SK-N-SH (cell line): ENCODE measurements at regions not wholly inside any gene's neighbourhood (a gene's known extent, or its start where the extent isn't known, plus 50 kb on each side); places are given as distances from the start of the nearest gene placed in this dataset.

Source experiments
- CTCF ChIA-PET: fragments of 300-600, 350-600 bp; formaldehyde crosslinking; extraction: SDS; loops from one replicate; lab custom pipeline; 2021; lab: Yijun Ruan, JAX
- POLR2A ChIA-PET: fragments of 350-600 bp; sonication (Branson Sonifier 250); formaldehyde crosslinking; extraction: SDS; loops from one replicate; lab custom pipeline; 2020; ENCODE audit warnings: antibody characterized with exemption, inconsistent platforms; lab: Yijun Ruan, JAX
- DNase-seq: peaks from one replicate; pipeline ENCODE4 v3.0.0; 2012
- H2AFZ ChIP-seq: fragments of 200-600 bp; sonication (generic); 2 replicates; pipeline ENCODE4 v1.8.1; 2016; ENCODE audit warnings: antibody characterized with exemption, mild to moderate bottlenecking, low read depth
- H3F3A ChIP-seq: fragments of 200-600 bp; sonication (generic); replicated peaks from 2 replicates; pipeline ENCODE3; 2016; ENCODE audit warnings: antibody characterized with exemption, mild to moderate bottlenecking; ENCODE audit not compliant: insufficient read depth
- H3K27ac ChIP-seq, 2 experiments: fragments of 200-500 bp in 1 of 2; fragments of 200-600 bp in 1 of 2; sonication (Bioruptor generic) in 1 of 2; sonication (generic), shearing (Covaris generic) in 1 of 2; 2 replicates each; pipeline versions ENCODE4 v1.5.1 to v1.6.1; 2014 to 2016; ENCODE audit warnings: low read depth in 2 of 2, inconsistent platforms in 1 of 2, low read length in 1 of 2, mild to moderate bottlenecking in 1 of 2, mixed read lengths in 1 of 2
- H3K27me3 ChIP-seq: fragments of 200-600 bp; sonication (generic), shearing (Covaris generic); 2 replicates; pipeline ENCODE4 v1.6.1; 2016; ENCODE audit warnings: mixed run types; ENCODE audit not compliant: insufficient read depth
- H3K36me3 ChIP-seq, 2 experiments: fragments of 200-500 bp in 1 of 2; fragments of 200-600 bp in 1 of 2; sonication (Bioruptor generic) in 1 of 2; sonication (generic) in 1 of 2; replicated peaks in 1 of 2; 2 replicates each; pipeline versions ENCODE3 to v1.5.1; 2014 to 2016; ENCODE audit warnings: low read length in 1 of 2, mild to moderate bottlenecking in 1 of 2; ENCODE audit not compliant: insufficient read depth in 2 of 2, control insufficient read depth in 1 of 2
- H3K4me1 ChIP-seq, 2 experiments: fragments of 200-500 bp in 1 of 2; fragments of 200-600 bp in 1 of 2; sonication (Bioruptor generic) in 1 of 2; sonication (generic), shearing (Covaris generic) in 1 of 2; 2 replicates each; pipeline versions ENCODE4 v1.5.1 to v1.6.1; 2014 to 2016; ENCODE audit warnings: low read depth in 1 of 2, low read length in 1 of 2, mixed run types in 1 of 2; ENCODE audit not compliant: insufficient read depth in 2 of 2, control insufficient read depth in 1 of 2
- H3K4me2 ChIP-seq: fragments of 200-600 bp; sonication (generic), shearing (Covaris generic); 2 replicates; pipeline ENCODE4 v1.6.1; 2017; ENCODE audit warnings: mixed run types
- H3K4me3 ChIP-seq, 2 experiments: fragments of 200-500 bp in 1 of 2; fragments of 200-600 bp in 1 of 2; sonication (Bioruptor generic) in 1 of 2; sonication (generic), shearing (Covaris generic) in 1 of 2; 2 replicates each; pipeline versions ENCODE4 v1.5.1 to v1.8.1; 2014 to 2016; ENCODE audit warnings: low read depth in 2 of 2, inconsistent platforms in 1 of 2, low read length in 1 of 2, mild to moderate bottlenecking in 1 of 2, mixed read lengths in 1 of 2, moderate library complexity in 1 of 2
- H3K79me2 ChIP-seq: fragments of 200-600 bp; sonication (generic); 2 replicates; pipeline ENCODE4 v1.8.1; 2017; ENCODE audit warnings: mild to moderate bottlenecking; ENCODE audit not compliant: insufficient read depth
- H3K9ac ChIP-seq: fragments of 200-600 bp; sonication (generic); 2 replicates; pipeline ENCODE4 v1.6.1; 2017; ENCODE audit warnings: mixed run types
- H3K9me2 ChIP-seq: fragments of 200-600 bp; sonication (generic); 2 replicates; pipeline ENCODE4 v1.6.1; 2017; ENCODE audit warnings: mixed run types
- H3K9me3 ChIP-seq: fragments of 200-600 bp; sonication (generic); 2 replicates; pipeline ENCODE4 v1.6.1; 2017; ENCODE audit warnings: mixed run types, mild to moderate bottlenecking, moderate library complexity
- H4K20me1 ChIP-seq: fragments of 200-600 bp; sonication (generic); 2 replicates; pipeline ENCODE4 v1.6.1; 2017; ENCODE audit warnings: mild to moderate bottlenecking, mixed run types; ENCODE audit not compliant: insufficient read depth
- CHD2 ChIP-seq: fragments of 150-350 bp; IDR thresholded peaks from 2 replicates; pipeline ENCODE4 v1.6.1; 2018; ENCODE audit warnings: low read length; ENCODE audit not compliant: partially characterized antibody
- CTCF ChIP-seq: fragments of 200-600 bp; sonication (generic); IDR thresholded peaks from 2 replicates; pipeline ENCODE4 v1.6.1; 2017; ENCODE audit warnings: antibody characterized with exemption, mild to moderate bottlenecking, moderate library complexity
- ELF1 ChIP-seq: IDR thresholded peaks from 2 replicates; pipeline ENCODE4 v1.4.0; 2012
- EP300 ChIP-seq, 2 experiments: IDR thresholded peaks; 2 replicates each; pipeline versions ENCODE4 v1.4.0 to v1.6.1; 2012; ENCODE audit warnings: borderline replicate concordance in 1 of 2, low read depth in 1 of 2, low read length in 1 of 2
- EZH2phosphoT487 ChIP-seq: fragments of 200-600 bp; sonication (generic); IDR thresholded peaks from 2 replicates; pipeline ENCODE4 v1.6.1; 2017; ENCODE audit warnings: low read depth, mixed run types, mild to moderate bottlenecking, antibody characterized with exemption, moderate library complexity, borderline replicate concordance
- FOSL2 ChIP-seq: IDR thresholded peaks from 2 replicates; pipeline ENCODE4 v1.4.0; 2012; ENCODE audit warnings: low read depth, mild to moderate bottlenecking, moderate library complexity, borderline replicate concordance
- MXI1 ChIP-seq: IDR thresholded peaks from 2 replicates; pipeline ENCODE4 v1.6.1; 2012; ENCODE audit warnings: mild to moderate bottlenecking, low read depth, low read length, improper control_type of control experiment
- PBX3 ChIP-seq: IDR thresholded peaks from 2 replicates; pipeline ENCODE4; 2012
- POLR2AphosphoS5 ChIP-seq: IDR thresholded peaks from 2 replicates; pipeline ENCODE4 v1.6.1; 2012; ENCODE audit warnings: low read depth, low read length
- RFX5 ChIP-seq: IDR thresholded peaks from 2 replicates; pipeline ENCODE4 v1.6.1; 2012; ENCODE audit warnings: mild to moderate bottlenecking, improper control_type of control experiment, low read length
- SMC3 ChIP-seq: IDR thresholded peaks from 2 replicates; pipeline ENCODE4 v1.6.1; 2012; ENCODE audit warnings: low read depth, low read length, improper control_type of control experiment
- TEAD4 ChIP-seq: IDR thresholded peaks from 2 replicates; pipeline ENCODE4 v1.4.0; 2012; ENCODE audit warnings: mild to moderate bottlenecking, borderline replicate concordance; ENCODE audit not compliant: insufficient read depth
- YY1 ChIP-seq: IDR thresholded peaks from 2 replicates; pipeline ENCODE4 v1.4.0; 2012; ENCODE audit warnings: low read depth, mild to moderate bottlenecking
- WGBS: methylation state at CpG from one replicate; pipeline ENCODE4 v1.1.6; 2017; ENCODE audit warnings: low lambda C conversion rate; 5-methylcytosine and 5-hydroxymethylcytosine counted together
- TF ChIP-seq, protein P1 (sequence below): IDR thresholded peaks from 2 replicates; pipeline ENCODE4 v1.4.0; 2012; ENCODE audit warnings: low read depth, borderline replicate concordance

DNA sequence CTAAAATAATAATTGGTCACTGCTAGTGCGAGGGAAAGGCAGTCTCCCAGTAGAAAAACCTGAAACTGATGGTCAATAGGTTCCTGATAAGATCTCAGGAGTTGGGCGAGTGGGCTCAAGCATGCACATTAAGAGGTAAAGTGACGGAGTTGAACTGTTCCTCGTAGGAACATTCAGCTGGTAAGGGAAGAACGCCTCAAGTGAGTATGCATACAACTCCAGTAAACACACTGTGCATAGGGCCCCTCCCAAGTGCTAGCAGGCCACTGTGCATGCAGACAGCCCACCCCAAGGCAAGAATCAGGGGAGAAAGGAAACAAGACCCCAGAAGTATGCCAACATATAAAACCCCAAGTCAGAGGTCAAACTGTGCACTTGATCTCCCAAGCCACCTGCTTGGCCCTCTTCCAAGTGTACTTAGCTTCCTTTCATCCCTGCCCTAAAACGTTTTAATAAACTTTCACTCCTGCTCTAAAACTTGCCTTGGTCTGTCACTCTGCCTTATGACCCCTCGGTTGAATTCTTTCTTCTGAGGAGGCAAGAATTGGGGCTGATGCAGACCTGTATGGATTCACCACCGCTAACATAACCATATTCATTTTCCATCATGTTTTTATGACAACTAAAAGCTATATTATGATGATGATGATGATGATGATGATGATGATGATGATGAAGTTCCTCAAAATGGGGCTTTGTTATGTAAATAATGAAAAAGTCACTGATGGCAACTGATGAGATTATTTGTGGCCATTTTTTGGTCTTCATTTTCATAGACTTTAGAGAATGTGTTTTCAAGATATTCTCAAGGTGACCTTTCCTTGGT, 118.0 kb upstream of the RAB27B start:
- Histone ChIP-seq H3K9me3 (no peaks in the 10 kb centered on the region), H3K4me2 (no peak overlapping the region), H3K9ac (no peak overlapping the region), H3K27ac (no peak overlapping the region), H3F3A (peaks cover 17% of the 10 kb centered on the region), H3K36me3 (no peaks in the 10 kb centered on the region), H3K4me3 (no peak overlapping the region), H3K9me2 (no peaks in the 10 kb centered on the region), H4K20me1 (no peaks in the 10 kb centered on the region), H3K79me2 (no peaks in the 10 kb centered on the region), H3K4me1 (peaks cover 0 to 8% of the 10 kb centered on the region in 2 experiments; a peak in 2 of 4 replicates), H2AFZ (no peak overlapping the region), H3K27me3 (no peaks in the 10 kb centered on the region)
- DNase-seq, result no peak
- 81% methylated on average over 8 of the region's 8 CpGs for WGBS
- POLR2A ChIA-PET, result no interaction called here
- CTCF ChIA-PET, result no interaction called here
- TF ChIP-seq CTCF (no peak), YY1 (no peak), FOSL2 (no peak), TEAD4 (no peak), CHD2 (no peak), MXI1 (no peak), EP300 (IDR thresholded peaks at IDR 0.05; ENCODE audit: borderline replicate concordance in 1 of 2, low read depth in 1 of 2, low read length in 1 of 2) (no peak), POLR2AphosphoS5 (no peak), SMC3 (no peak), RFX5 (no peak), PBX3 (no peak), EZH2phosphoT487 (no peak), ELF1 (no peak)
- TF ChIP-seq, protein P1, sequence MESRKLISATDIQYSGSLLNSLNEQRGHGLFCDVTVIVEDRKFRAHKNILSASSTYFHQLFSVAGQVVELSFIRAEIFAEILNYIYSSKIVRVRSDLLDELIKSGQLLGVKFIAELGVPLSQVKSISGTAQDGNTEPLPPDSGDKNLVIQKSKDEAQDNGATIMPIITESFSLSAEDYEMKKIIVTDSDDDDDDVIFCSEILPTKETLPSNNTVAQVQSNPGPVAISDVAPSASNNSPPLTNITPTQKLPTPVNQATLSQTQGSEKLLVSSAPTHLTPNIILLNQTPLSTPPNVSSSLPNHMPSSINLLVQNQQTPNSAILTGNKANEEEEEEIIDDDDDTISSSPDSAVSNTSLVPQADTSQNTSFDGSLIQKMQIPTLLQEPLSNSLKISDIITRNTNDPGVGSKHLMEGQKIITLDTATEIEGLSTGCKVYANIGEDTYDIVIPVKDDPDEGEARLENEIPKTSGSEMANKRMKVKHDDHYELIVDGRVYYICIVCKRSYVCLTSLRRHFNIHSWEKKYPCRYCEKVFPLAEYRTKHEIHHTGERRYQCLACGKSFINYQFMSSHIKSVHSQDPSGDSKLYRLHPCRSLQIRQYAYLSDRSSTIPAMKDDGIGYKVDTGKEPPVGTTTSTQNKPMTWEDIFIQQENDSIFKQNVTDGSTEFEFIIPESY, result no peak
